KBM-7 (cell line): ENCODE measurements at regions not wholly inside any gene's neighbourhood (a gene's known extent, or its start where the extent isn't known, plus 50 kb on each side); places are given as distances from the start of the nearest gene placed in this dataset.
"Not testable (repeated sequence)": the region's sequence is repeated elsewhere in the genome, so short reads cannot be mapped to it uniquely, and the experiment has no call there.

Source experiments
- DNase-seq: peaks from one replicate; pipeline ENCODE4 v3.0.0-alpha.2; 2015
- in situ Hi-C: fragments of 300-500 bp; cut with MboI; formaldehyde crosslinking; loops from 2 replicates; pipeline ENCODE4 v1.14.3; 2020; ENCODE audit warnings: low sequenced_read_pairs, low pct_unique_long_range_greater_than_20kb, mixed read lengths

- DNase-seq, result no peak
- in situ Hi-C loops, result no loop called here
These were observed 526.9 kb downstream of the PYDC2 start for GRCh38 chr3:191987831-191988350.

GRCh38 chr3:191993952-191994351, 533.0 kb downstream of the PYDC2 start:
- DNase-seq, in situ Hi-C loops: not testable (repeated sequence)

DNA sequence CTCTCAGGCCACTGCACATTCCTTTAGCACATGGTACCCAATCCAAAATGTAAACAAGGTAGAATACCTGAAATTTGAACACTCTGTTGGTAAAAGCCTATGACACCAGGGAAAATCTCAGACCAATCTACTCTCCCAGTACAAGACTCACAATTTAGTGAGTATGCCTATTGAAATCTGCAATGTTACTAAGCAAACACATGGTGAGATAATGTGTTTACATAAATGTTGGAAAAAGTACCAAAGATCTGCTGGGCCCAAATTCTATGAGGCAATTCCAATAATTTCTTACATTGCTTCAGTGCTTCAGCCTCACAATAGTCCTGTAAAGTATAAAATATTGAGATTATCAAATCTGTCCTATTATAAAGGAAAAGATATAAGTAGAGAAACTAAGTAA, 536.1 kb downstream of the PYDC2 start:
- no peak for DNase-seq
- in situ Hi-C loops, result no loop called here

GRCh38 chr3:191997579-191998268, 536.8 kb downstream of the PYDC2 start:
- in situ Hi-C loops, result no loop called here

DNA sequence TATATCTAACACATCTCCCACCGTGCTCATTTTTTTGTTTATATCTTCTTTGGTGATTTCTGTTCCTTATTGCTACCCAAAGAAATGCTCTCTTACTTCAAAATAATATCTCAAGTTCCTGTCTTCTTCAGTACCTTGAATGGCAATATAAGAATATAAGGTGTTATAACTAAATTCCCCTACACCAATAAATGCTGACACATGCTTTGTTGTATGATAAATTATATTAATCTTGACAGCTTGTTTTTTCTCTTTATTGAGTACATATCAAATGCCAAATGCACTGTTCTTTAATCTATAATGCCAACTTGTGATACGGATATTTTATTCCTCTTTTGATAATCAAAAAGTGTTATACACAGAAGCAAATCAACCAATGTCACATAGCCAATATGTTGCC, 540.3 kb downstream of the PYDC2 start:
- in situ Hi-C loops, result no loop called here
- DNase-seq, result no peak

More at GRCh38 chr3:191997579-191998268, 536.8 kb downstream of the PYDC2 start:
- DNase-seq, result no peak

DNA sequence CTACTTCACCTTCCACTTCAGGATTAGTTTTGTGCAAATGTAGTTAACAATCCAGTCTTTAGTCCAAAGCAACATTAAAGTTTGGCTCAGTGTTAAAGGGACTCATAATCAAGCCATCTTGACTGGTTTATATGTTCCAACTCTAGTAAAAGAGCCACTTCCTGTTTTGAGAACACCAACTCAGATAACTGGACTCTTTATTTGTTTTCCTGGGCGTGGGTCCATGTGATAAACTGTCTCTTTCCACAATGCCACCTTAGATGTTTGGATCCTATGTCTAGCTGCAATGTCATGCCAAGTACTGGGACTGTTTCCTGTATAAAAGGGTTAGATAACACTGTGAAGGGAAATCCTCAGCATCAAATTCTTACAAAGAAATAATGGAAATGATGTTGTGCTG, 545.0 kb downstream of the PYDC2 start:
- in situ Hi-C loops, result no loop called here
- DNase-seq, result no peak

GRCh38 chr3:192009903-192010302, 548.9 kb downstream of the PYDC2 start:
- DNase-seq, result no peak
- in situ Hi-C loops, result no loop called here

DNA sequence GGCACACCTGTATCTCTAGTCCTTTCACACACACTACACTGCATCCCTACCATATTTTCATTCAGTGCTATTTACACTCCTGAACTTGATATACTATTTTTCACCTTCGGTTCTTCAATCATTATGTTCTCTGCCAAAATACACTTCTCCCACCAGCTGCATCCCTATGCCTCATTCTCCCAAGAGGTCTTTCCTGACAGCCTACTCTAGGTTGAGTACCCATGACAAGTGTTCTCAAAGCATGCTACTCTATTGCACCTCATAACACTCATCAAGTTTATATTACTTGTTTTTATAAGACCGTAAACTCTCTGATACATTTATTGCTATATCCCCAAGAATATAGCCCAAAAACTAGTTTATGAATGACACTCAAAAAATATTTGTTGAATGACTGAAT, 549.5 kb downstream of the PYDC2 start:
- in situ Hi-C loops, result no loop called here

GRCh38 chr3:192011137-192011536, 550.2 kb downstream of the PYDC2 start:
- in situ Hi-C loops, result no loop called here
- no peak for DNase-seq

More for the DNA sequence above, 549.5 kb downstream of the PYDC2 start:
- no peak for DNase-seq

- DNase-seq, result no peak
- in situ Hi-C loops, result no loop called here
These were observed 552.1 kb downstream of the PYDC2 start for GRCh38 chr3:192013110-192013509.

DNA sequence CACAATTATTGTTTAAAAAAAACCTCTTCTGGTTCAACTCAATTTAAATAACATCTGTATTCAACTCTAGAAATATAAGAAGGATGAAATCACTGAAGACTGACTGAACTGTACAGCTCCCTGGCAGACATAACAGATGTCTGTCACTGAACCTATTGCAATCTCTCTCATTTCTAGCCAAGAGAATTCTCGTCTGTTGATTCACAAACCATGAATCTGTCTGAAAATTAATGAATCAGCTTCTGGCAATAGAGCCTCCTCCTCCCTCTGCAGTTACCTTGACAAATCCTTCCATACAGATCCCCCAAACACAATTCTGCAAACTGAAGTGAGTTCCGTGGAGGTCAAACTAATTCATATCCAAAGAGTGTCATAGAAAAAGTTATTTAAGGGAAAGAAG, 561.4 kb downstream of the PYDC2 start:
- in situ Hi-C loops, result no loop called here
- no peak for DNase-seq

GRCh38 chr3:192024751-192025150, 563.8 kb downstream of the PYDC2 start:
- DNase-seq, result no peak
- in situ Hi-C loops, result no loop called here

- in situ Hi-C loops, result no loop called here
These were observed 565.7 kb downstream of the PYDC2 start for GRCh38 chr3:192026661-192027060.

DNA sequence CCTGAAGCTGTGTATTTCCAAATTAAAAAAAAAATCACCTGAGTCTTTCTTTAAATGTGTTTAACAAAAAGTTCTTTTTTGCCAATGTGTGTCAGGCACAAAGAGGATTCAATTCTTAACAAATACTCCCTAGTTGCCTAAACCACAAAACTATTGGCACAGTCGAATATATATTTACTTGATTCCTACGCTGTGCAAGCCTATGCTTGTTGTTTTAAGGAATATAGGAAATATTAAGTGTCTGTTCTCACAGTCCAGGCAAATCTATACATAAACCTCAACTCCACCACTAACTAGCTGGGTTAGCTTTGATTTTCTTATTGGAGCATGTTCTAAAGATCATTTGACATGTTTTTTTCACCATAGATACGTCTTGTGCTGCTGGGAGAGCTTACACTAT, 571.0 kb downstream of the PYDC2 start:
- in situ Hi-C loops, result no loop called here
- DNase-seq, result no peak

More at GRCh38 chr3:192026661-192027060, 565.7 kb downstream of the PYDC2 start:
- no peak for DNase-seq

DNA sequence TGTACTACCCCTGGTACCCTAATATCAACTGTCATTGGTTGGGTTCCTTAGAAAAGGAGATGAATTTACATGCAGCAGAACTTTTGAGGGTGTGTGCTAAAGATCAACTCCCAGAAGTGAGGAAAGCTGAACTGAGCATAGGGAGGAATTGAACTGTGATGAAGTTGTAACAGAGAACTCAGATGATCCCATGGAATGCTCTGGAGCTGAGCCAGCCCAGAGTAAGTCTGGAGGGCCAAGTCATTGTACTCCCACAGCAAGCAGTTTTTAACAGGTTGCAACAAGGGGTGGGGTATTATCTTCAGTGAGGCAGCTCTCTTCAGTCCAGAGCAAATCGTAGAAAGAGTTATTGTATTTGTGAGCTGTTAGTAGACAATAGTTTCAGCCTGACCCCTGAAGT, 572.3 kb downstream of the PYDC2 start:
- in situ Hi-C loops, result no loop called here
- DNase-seq, result no peak

GRCh38 chr3:192038726-192039125, 577.8 kb downstream of the PYDC2 start:
- in situ Hi-C loops, result no loop called here
- no peak for DNase-seq

GRCh38 chr3:192039593-192039992, 578.6 kb downstream of the PYDC2 start:
- in situ Hi-C loops, result no loop called here
- no peak for DNase-seq

- in situ Hi-C loops, result no loop called here
These were observed 579.5 kb downstream of the PYDC2 start for GRCh38 chr3:192040282-192041043.

DNA sequence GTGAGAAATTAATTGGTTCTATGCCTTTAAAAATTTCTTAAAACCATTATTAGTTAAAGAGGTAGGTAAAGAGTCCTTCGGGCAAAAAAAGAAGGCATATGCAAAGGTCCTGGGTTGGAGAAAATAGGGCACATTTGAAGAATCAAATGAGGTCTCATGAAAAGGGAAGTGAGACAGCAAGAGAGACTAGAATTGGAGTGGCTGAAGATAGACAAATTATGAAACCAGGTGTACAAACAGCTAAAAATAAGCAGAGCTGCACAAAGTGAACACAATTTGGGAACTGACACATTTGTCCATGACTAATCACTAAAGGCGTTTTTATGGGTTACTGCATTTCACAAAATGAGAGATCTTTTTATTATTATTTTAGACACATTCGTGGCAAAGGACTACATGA, 581.2 kb downstream of the PYDC2 start:
- DNase-seq, result no peak
- in situ Hi-C loops, result no loop called here

More at GRCh38 chr3:192040282-192041043, 579.5 kb downstream of the PYDC2 start:
- no peak for DNase-seq

GRCh38 chr3:192054881-192055280, 593.9 kb downstream of the PYDC2 start:
- no peak for DNase-seq
- in situ Hi-C loops, result no loop called here
